GM12891 (cell line): ENCODE measurements at regions not wholly inside any gene's neighbourhood (a gene's known extent, or its start where the extent isn't known, plus 50 kb on each side); places are given as distances from the start of the nearest gene placed in this dataset.

ENCODE experiments used
- PAX5 ChIP-seq: IDR thresholded peaks from 2 replicates; pipeline ENCODE4 v1.6.1; 2011; ENCODE audit warnings: low read length, moderate library complexity, mild to moderate bottlenecking; ENCODE audit not compliant: insufficient read depth, severe bottlenecking
- POLR2A ChIP-seq: IDR thresholded peaks from 2 replicates; pipeline ENCODE4 v1.6.1; 2011; ENCODE audit warnings: low read depth, low read length, control low read depth
- POLR2AphosphoS5 ChIP-seq: IDR thresholded peaks from 2 replicates; pipeline ENCODE4 v1.6.1; 2011; ENCODE audit warnings: low read depth, low read length, control low read depth
- TAF1 ChIP-seq: IDR thresholded peaks from 2 replicates; pipeline ENCODE4 v1.6.1; 2011; ENCODE audit warnings: low read depth, low read length, control low read depth

GRCh38 chr12:107311682-107312081, 218.3 kb upstream of the CRY1 start:
- TF ChIP-seq POLR2A, result no peak
- no peak for TF ChIP-seq POLR2AphosphoS5
- no peak for TF ChIP-seq TAF1
- no peak for TF ChIP-seq PAX5
